Endodermal cell (in vitro differentiated cells): ENCODE measurements at regions not wholly inside any gene's neighbourhood (a gene's known extent, or its start where the extent isn't known, plus 50 kb on each side); places are given as distances from the start of the nearest gene placed in this dataset.
"Not testable (repeated sequence)": the region's sequence is repeated elsewhere in the genome, so short reads cannot be mapped to it uniquely, and the experiment has no call there.

Experiments
- DNase-seq: peaks from one replicate; pipeline ENCODE4 v3.0.0-alpha.2; 2017
- H3K27ac ChIP-seq: 2 replicates; pipeline ENCODE4 v1.5.1; 2013; ENCODE audit warnings: mild to moderate bottlenecking, low read depth, low read length, moderate library complexity
- H3K27me3 ChIP-seq: 2 replicates; pipeline ENCODE4 v1.6.1; 2013; ENCODE audit warnings: mild to moderate bottlenecking, low read length, moderate library complexity; ENCODE audit not compliant: insufficient read depth, control insufficient read depth, poor library complexity, severe bottlenecking
- H3K36me3 ChIP-seq: 2 replicates; pipeline ENCODE4 v1.7.0; 2013; ENCODE audit warnings: mild to moderate bottlenecking, low read length, moderate library complexity; ENCODE audit not compliant: control insufficient read depth, insufficient read depth
- H3K4me1 ChIP-seq: one replicate; pipeline ENCODE4 v1.7.0; 2013; ENCODE audit warnings: low read length; ENCODE audit not compliant: control insufficient read depth, insufficient read depth
- H3K4me3 ChIP-seq: 2 replicates; pipeline ENCODE4 v1.5.1; 2013; ENCODE audit warnings: mild to moderate bottlenecking, low read length, moderate library complexity
- H3K9ac ChIP-seq: 2 replicates; pipeline ENCODE4 v1.6.1; 2013; ENCODE audit warnings: mild to moderate bottlenecking, low read length, moderate library complexity; ENCODE audit not compliant: poor library complexity, severe bottlenecking; ENCODE audit errors: extremely low read depth
- H3K9me3 ChIP-seq: 2 replicates; pipeline ENCODE4 v1.6.1; 2013; ENCODE audit warnings: mild to moderate bottlenecking, low read length, moderate library complexity; ENCODE audit not compliant: control insufficient read depth
- H3K27ac Mint-ChIP-seq: 2 replicates; pipeline ENCODE4 v1.8.0; 2020; ENCODE audit warnings: mixed read lengths
- H3K27me3 Mint-ChIP-seq: 2 replicates; pipeline ENCODE4 v1.8.0; 2021; ENCODE audit warnings: mild to moderate bottlenecking, mixed read lengths; ENCODE audit not compliant: insufficient read depth
- H3K36me3 Mint-ChIP-seq: 2 replicates; pipeline ENCODE4 v1.8.0; 2020; ENCODE audit warnings: low read depth, mixed read lengths
- H3K4me1 Mint-ChIP-seq: 2 replicates; pipeline ENCODE4 v1.8.0; 2020; ENCODE audit warnings: mixed read lengths
- H3K4me3 Mint-ChIP-seq: 2 replicates; pipeline ENCODE4 v1.8.0; 2020; ENCODE audit warnings: mild to moderate bottlenecking, moderate library complexity, mixed read lengths
- H3K9me3 Mint-ChIP-seq: 2 replicates; pipeline ENCODE4 v1.8.0; 2020; ENCODE audit warnings: mild to moderate bottlenecking, mixed read lengths
- WGBS, 2 experiments: methylation state at CpG; one replicate each; pipeline versions ENCODE4 v1.1.5 to v1.1.7; 2013; ENCODE audit warnings: missing lambda C conversion rate in 2 of 2, mixed read lengths in 1 of 2; ENCODE audit not compliant: insufficient coverage in 1 of 2, insufficient read length in 1 of 2; 5-methylcytosine and 5-hydroxymethylcytosine counted together
- TF ChIP-seq, protein P1 (sequence below): fragments of 200-600 bp; sonication (generic); conservative IDR thresholded peaks from 2 replicates; pipeline ENCODE4 v1.5.0; 2021; ENCODE audit warnings: antibody characterized with exemption, mild to moderate bottlenecking

DNA sequence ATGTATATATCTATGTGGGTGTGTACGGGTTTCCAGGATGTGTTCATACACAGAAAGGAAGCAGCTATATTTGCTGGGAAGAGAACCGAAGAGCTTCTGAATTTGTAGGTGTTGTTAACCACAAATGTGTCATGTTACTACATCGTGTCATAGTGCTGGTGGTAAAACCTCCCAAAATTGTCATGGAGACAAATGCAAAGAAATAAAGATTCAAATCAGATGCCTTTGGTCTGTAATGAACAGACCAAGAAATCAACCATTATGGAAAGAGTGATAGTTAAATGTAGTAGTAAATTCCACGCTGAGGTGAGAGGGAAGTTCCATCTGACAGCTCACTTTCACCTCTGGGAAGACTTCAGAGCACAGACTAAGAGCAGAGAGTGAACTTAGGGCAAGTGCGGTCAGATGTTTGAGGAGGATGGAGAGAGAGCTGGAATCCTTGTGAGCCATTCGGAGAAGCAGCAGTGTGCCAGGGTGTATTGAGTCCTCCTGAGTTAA, 487.5 kb downstream of the TMEM121 start:
- Histone ChIP-seq H3K9me3 (peaks cover 23% of the 10 kb centered on the region), H3K9ac (no peak overlapping the region), H3K27me3 (no peaks in the 10 kb centered on the region), H3K4me1 (no peaks in the 10 kb centered on the region), H3K4me3 (no peak overlapping the region), H3K27ac (no peak overlapping the region), H3K36me3 (no peaks in the 10 kb centered on the region)
- Mint-ChIP-seq H3K27ac (no peak overlapping the region), H3K27me3 (no peaks in the 10 kb centered on the region), H3K4me1 (no peaks in the 10 kb centered on the region), H3K4me3 (no peak overlapping the region), H3K36me3 (no peaks in the 10 kb centered on the region), H3K9me3 (peaks cover 87% of the 10 kb centered on the region)
- no peak for DNase-seq
- WGBS, 2 experiments: 73 to 74% methylated on average over 2 to 6 of the region's 6 CpGs
- TF ChIP-seq, protein P1, sequence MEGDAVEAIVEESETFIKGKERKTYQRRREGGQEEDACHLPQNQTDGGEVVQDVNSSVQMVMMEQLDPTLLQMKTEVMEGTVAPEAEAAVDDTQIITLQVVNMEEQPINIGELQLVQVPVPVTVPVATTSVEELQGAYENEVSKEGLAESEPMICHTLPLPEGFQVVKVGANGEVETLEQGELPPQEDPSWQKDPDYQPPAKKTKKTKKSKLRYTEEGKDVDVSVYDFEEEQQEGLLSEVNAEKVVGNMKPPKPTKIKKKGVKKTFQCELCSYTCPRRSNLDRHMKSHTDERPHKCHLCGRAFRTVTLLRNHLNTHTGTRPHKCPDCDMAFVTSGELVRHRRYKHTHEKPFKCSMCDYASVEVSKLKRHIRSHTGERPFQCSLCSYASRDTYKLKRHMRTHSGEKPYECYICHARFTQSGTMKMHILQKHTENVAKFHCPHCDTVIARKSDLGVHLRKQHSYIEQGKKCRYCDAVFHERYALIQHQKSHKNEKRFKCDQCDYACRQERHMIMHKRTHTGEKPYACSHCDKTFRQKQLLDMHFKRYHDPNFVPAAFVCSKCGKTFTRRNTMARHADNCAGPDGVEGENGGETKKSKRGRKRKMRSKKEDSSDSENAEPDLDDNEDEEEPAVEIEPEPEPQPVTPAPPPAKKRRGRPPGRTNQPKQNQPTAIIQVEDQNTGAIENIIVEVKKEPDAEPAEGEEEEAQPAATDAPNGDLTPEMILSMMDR: no peak

DNA sequence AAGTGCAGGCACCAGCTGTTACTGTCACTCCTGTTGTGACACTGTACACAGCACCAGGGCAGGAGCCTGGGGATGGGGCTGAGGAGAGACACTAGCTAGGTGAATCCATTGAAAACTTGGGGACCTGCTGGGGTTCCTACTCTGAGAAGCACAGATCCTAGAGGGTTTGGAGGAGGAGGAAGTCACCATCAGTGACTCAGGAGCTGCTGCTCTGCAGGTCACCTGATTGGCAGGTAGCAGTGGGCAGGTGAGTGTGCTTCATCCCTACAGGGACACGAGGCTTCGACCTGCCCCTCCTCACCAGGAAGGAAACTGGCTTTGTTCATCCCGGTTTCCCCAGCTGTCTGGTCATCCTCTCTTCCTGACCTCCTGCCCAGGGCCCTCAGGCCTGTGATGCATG, 491.6 kb downstream of the TMEM121 start:
- H3K27ac ChIP-seq, H3K27me3 Mint-ChIP-seq: not testable (repeated sequence)
- WGBS, 2 experiments: 84% methylated on average over 3 of the region's 3 CpGs; no CpG with 5 or more reads in 1 of the 2 experiments

DNA sequence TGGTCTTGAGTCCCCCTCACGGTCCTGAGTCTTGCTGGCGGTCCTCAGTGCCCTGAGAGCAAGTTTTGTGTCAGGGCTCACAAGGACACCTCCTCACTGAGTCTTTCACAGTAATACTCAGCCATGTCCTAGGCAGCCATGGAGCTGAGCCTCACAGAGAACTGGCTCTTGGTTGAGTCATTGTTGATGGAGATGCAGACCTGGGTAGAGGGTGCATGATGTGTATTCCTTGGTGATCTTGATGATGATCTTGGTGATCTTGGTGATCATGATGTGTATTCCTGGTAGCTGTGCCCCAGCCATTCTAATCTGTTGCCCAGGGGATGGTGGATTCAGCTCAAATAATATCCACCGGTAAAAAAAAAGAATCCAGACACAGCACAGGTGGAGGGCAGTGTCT, 495.4 kb downstream of the TMEM121 start:
- Mint-ChIP-seq H3K27ac (no peak overlapping the region), H3K4me1 (no peaks in the 10 kb centered on the region), H3K27me3 (no peaks in the 10 kb centered on the region), H3K4me3 (no peak overlapping the region), H3K36me3 (no peaks in the 10 kb centered on the region), H3K9me3 (peaks cover 97% of the 10 kb centered on the region)
- peaks cover 5% of the 10 kb centered on the region for H3K9me3 ChIP-seq
- DNase-seq: no peak
- TF ChIP-seq, protein P1: no peak
- H3K4me1 ChIP-seq: no peaks in the 10 kb centered on the region
- 61% methylated on average over 3 of the region's 3 CpGs; no CpG with 5 or more reads in 1 of the 2 experiments for WGBS, 2 experiments
- no peak overlapping the region for H3K9ac ChIP-seq
- H3K27ac ChIP-seq: no peak overlapping the region
- H3K36me3 ChIP-seq: no peaks in the 10 kb centered on the region
- H3K4me3 ChIP-seq: no peak overlapping the region
- no peaks in the 10 kb centered on the region for H3K27me3 ChIP-seq

More for the DNA sequence above, 491.6 kb downstream of the TMEM121 start:
- DNase-seq, H3K4me1 ChIP-seq, H3K27ac Mint-ChIP-seq, H3K9ac ChIP-seq, H3K27me3 ChIP-seq, H3K4me3 Mint-ChIP-seq, H3K4me3 ChIP-seq, H3K36me3 ChIP-seq, H3K36me3 Mint-ChIP-seq, H3K4me1 Mint-ChIP-seq: not testable (repeated sequence)
- peaks cover 17% of the 10 kb centered on the region for H3K9me3 ChIP-seq
- peaks cover 90% of the 10 kb centered on the region for H3K9me3 Mint-ChIP-seq

GRCh38 chr14:106022648-106023047, 496.3 kb downstream of the TMEM121 start:
- H3K36me3 ChIP-seq, H3K27ac ChIP-seq, H3K27ac Mint-ChIP-seq, H3K4me3 ChIP-seq, H3K27me3 Mint-ChIP-seq, H3K4me1 Mint-ChIP-seq, H3K36me3 Mint-ChIP-seq, H3K27me3 ChIP-seq, H3K9ac ChIP-seq, H3K4me1 ChIP-seq, H3K9me3 ChIP-seq, DNase-seq, H3K4me3 Mint-ChIP-seq: not testable (repeated sequence)
- peaks cover 98% of the 10 kb centered on the region for H3K9me3 Mint-ChIP-seq
- WGBS, 2 experiments: 60 to 66% methylated on average over 2 to 5 of the region's 5 CpGs
